HG03139 (cell line): ENCODE measurements at regions not wholly inside any gene's neighbourhood (a gene's known extent, or its start where the extent isn't known, plus 50 kb on each side); places are given as distances from the start of the nearest gene placed in this dataset.
A peak's percentile ranks its signal among the peaks of the same experiment; 100 is the strongest.

Experiments
- ATAC-seq: cut with Tn5 transposase; IDR thresholded peaks from one replicate; pipeline ENCODE4 v1.9.1; 2021; ENCODE audit not compliant: unreplicated experiment

DNA sequence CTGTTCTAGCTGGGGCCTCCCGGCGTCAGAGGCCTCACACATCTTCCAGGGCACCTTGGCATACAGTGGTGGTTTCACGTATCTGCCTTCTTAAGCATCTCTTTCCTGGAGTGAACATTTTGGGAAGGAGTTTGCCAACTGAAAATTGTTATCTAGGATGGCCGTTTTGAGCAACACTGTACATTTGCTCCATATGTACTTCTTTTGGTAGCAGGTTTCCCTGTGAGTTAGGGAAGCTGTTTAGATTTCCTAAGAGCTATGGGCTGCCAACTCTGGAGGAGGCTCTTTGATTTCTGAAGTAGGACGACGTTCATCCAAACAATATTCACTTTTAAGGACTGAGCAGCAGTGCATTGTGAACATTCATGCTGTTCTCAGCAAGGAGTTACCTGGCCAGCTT lies 665.9 kb downstream of the SQOR start:
- ATAC-seq: no peak

DNA sequence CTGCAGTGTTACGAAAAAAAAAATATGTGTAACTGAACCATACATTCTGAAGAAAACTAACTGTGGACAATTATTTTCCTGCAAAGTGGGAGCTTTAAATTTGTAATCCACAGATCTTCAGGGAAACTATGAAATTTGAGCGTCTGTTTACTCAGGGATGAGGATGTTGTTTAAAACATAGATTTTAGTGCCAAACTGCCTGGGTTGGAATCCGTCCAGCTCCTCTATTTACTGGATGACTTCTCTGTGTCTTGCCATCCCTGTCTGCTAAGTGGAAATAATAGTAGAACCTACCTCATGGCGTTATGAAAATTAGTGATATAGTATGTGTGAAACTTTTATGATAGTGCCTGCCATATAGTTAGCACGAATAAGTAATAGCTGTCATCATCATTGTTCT lies 666.5 kb downstream of the SQOR start:
- ATAC-seq: no peak

DNA sequence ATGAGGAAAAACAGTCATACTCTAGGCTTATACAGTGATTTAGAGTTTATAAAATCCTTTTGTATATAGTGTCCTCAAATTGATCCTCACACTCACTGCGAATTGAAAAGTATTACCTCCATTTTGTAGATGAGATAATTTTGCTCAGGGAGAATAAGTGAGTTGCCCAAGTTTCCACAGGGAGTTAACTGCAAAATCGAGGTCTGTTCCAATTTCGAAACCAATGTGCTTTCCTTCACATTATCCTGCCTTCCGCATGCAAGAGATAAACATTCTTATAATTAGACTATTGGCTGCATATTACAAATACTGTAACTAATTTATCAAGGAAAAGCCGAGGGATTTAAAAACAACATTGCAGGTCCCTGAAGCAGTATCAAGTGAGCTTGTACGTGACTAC lies 667.0 kb downstream of the SQOR start:
- no peak for ATAC-seq

DNA sequence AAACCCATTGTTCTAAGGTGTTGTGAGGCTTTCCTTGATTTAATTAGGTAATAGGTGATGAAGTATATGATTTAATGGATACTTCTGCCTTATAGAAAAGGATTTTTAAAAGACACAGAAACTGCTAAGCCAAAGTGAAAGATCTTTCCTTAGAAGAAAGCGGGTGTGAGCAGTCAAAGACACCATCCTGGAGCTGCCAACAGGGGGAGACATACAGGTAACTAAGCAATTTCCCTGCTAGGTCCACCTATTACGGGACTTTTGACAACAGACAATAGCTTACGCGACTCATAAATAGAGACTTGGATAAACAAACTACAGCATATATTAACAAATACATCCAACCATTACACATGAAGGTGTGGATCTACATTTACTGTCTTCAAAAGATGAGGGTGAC lies 669.5 kb downstream of the SQOR start:
- ATAC-seq: no peak

DNA sequence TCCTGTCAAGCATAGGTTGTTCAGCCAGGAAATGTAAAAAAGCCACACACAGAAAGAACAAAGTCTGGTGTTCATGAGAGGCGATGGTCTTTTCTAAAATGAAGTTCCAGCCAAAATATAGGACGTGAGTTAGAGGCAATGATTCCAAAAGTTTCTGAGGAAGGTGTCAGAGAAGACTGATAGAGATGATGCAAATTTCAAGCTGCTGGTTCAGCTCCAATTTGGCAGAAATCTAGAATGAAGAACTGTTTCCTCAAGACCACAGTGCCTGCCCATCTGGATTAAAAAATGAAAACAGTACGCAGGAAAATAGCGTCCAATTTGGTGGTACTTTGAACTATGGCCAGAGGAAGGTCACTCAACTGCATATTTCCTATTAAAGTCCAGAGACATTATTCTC lies 672.9 kb downstream of the SQOR start:
- no peak for ATAC-seq

DNA sequence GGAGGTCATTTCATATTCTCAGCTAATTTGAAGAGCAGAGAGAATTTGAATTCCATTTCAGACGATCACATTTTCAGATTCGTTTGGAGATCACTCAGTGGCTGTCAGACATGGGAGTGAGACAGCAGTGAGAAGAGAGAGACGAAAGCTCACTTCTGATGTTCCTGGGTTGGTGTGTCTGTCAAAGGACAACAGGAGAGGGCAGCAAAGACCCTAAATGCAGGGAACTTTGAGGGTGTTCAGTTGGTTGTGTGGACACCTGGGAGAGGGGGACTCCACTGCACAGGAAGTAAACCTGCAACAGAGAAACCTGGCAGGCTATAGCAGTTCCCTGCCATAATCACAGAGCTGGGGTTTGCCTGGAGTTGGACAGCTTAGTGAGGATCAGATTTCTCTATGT lies 675.1 kb downstream of the SQOR start:
- no peak for ATAC-seq

DNA sequence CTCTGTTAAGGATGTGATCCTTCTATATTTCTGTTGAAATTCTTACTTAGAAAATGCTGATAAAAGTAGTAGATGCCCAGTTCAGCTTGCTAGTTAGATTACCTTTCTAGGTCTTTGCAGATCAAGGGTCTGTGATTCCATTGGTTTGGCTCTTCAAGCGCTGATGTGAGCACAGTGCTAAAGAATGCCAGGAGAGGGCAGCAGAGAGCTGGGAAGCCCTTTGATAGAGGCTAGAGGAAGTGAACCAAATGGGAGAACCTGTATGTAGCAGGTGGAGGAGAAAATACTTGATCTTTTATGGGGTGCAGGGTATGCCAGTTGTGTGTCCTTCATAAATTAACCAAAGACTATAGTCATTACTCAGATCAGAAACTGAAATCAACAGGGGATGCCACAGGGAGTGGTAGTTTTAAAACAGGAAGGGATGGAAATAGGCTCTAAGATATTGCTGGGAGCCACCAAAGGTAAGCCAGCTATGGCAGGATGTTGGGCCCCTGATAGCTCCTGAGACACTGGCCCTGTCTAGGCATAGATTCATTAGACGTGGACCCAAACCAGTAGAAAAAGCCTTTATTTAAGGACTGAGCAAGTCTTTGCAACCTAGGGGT lies 677.4 kb downstream of the SQOR start:
- ATAC-seq: peak; percentile 87

DNA sequence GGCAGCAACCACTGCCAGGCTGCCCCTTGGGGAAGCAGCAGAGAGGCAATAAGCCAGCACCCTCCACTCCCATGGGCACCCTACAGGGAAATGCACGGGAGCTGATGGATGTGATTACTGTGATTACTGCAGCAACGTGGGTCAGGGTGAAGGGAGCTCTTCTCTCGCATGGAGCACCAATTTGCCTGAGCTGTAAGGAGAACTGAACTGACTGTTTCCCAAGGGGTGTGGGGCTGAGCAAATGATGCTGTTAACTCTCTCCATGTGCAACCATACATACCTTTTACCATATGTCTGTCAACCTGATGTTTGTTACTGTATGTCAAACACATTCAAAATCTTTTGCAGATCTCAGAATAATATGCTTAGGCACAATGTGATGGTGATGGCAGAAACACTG lies 680.6 kb downstream of the SQOR start:
- ATAC-seq: no peak

DNA sequence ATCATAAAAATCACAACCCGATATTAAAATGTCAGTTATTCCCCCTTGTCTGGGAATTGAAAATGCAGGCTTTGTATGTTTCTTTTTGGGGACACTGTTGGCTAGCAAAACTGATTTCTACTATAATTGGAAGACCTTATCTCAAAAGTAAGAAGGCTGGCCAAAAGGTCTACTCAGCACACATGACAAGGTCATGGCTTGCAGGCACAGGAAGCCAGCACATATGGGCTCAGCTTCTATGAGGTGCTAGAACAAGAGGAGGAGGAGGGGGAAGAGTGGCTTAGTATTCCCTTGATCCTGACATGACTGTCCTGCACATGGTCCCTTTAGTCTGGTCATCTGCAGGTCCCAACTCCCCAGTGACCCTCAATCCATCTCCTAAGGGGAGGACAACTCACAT lies 681.2 kb downstream of the SQOR start:
- no peak for ATAC-seq

DNA sequence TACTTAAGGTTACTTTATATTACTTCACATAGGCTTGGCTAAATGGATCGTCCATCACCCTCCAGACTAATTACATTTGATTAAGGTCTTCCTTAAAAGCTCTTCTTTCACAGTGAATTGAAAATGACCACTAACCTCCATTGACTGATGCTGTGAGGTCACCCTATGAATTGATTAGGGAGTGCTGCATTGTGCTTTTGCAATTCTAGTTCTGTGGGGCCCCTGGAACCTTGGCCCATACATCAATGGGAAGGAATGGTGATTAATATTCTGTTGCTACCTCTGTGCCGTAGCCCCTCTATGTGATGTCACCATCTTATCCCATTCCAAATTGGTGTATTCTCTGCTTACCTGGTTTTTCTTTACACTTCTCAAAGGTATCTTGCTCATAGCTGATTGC lies 682.2 kb downstream of the SQOR start:
- no peak for ATAC-seq

DNA sequence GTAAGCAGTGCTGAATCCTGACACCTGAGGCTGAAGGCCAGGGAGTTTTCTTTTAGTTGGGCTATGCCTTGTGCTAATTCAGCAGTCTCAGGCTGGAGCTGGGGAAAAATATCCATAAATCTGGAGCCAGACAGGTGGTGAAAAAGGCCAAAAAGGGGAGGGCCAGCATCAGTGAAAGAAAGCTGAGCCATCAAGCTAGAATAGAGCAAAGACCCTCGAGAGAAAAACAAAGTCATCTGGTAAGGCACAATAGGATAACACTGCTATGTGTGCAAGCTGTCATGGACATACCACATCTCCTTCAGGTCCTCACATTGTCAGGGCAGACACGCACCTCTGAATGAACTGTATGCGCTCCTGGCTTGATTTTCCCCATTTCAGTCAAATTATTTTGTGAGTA lies 687.9 kb downstream of the SQOR start:
- ATAC-seq: no peak

DNA sequence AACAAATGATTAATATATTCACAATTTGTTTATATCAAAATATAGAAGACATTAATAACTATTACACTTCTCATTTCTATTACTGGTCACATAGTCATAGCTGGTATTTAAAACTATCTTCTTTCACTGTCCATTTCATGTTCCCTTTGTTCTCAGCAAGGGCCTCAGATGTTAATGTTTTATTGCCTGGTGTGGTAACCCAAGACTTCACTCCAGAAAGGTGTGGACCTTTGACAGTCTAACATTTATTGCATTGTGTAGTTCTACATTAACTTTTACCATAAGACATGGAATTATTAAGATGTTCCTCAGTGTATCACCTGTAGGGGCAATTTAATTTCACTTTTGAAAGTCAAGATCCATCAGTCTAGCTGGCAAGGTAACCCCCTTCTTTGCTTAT lies 691.3 kb downstream of the SQOR start:
- no peak for ATAC-seq

DNA sequence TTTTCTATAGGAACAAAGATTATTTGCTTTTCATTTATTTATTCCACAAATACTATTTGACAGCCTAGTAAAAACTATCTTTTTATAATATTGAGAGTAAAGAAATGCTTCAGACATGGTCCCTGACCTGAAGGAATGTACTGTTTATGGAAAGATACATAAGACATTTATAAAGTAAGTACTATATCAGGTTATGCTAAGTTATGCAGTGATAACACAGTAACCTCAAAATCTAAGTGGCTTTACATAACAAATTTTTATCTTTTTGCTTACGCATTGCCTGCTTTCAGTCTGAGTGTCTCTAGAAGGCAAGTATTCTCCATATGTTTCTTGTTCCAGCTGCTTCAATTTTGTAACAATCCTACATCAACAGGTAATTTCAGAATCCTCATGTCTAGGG lies 694.0 kb downstream of the SQOR start:
- ATAC-seq: no peak

DNA sequence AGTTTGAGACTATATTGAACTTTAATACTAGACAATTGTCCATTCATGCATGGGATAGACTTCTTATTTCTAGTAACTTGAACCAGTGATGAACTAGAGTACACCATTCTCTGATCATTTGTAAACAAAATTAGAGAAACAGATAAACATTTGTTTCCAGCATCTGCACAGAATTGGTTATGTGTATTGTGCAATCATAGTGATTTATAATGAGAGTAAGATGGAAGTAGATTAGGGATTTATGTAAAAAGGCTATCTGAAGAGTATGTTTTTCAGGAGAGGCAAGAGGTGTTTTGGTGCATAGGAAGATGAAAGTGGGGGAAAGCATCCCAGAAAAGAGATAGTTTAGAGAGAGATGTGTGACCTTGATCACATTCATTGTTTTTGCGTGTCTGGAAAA lies 695.0 kb downstream of the SQOR start:
- no peak for ATAC-seq

DNA sequence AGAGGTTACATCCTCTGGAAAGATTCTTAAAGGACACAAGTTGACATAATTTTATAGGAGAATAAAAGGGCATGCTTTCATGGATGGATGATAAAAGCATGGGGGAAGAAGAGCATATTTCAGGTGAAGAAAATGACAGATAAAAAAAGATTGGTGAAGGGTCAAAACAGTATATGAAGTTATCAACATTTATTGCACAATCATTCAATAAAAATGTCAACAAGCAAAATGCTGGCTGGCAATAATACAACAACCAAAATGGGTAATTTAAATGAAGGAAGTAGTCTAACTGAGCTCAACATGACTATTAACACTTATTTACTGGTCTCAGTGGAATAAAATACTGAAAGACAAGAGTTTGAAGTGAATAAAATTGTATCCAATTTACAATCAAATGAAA lies 696.7 kb downstream of the SQOR start:
- ATAC-seq: no peak

DNA sequence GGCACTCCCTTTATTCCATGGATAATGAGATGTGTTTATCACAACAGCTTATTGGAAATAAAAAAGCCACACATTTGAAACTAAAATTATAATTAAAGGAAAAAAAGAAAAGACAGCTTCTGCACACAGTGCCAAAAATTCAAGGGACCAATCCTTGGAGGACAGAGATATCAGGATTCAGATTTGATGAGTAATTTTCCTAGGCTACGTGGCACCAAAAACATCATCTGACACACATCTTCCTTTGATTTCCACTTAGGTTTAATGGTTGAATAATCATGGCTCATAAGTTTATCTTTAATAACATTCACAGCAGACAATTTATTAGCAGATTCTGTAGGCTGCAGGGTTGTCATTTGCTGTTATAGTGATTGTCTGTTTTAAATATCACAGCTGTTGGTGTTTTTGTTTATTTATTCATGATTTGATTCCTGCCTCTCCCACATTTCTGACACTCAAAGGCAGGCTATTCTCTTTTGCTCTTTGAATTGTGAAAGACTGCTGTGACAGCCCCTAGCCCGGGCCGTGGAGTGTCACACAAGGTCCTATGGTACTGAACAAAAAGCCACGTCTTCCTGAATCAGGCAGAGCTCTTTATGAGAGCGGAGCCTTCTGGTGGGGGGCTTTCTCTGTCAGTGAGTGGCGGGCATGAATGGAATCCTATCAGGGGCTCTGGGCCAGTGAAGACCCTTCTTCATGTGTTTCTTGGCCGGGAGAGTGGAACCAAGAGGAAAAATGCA lies 708.5 kb downstream of the SQOR start:
- ATAC-seq: no peak

DNA sequence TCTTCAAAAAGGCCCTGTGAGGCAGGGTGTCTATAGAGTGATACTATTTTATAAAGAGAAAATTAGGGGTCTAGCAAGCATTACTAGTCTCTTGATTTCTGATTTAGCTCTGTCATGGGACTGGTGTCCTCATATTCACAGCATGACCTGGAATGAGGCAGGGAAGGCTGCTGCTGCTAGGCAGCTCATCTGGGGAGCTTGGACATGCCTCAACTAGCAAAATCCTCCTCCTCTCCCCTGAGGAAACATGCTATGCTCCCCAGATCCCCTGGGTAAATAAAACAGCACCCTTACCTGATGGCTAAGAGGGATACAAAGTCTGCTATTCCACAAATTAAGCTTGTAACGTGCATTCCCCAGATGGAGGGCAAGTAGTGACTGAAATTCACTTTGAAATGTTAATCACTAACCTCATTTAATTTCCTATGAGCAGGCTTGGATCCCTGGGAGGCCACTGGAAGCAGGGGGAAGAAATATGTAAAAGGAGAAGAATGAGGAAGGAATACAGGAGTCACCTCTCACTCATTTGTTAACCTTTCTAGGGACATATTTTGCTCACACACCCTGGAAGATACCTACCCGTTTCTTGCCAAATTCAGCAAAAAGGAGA lies 709.4 kb downstream of the SQOR start:
- ATAC-seq: no peak

DNA sequence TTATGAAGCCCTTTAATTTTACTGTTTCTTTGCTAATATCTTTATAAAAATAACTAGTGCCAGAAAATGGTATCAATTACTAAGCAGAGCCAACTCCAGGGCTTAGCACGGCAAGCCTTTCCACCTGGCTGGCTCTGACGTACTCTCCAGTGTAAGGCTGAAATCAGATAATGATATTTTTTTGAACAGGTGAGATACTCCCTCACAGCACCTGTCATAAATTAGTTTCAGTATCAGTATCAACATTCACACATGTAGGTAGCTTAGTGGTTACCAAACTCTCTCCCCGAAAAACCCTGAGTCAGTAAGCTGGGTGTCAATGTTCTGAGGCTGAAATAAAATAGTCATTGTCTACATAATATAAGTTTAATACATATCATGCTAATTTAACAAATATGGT lies 710.1 kb downstream of the SQOR start:
- no peak for ATAC-seq

DNA sequence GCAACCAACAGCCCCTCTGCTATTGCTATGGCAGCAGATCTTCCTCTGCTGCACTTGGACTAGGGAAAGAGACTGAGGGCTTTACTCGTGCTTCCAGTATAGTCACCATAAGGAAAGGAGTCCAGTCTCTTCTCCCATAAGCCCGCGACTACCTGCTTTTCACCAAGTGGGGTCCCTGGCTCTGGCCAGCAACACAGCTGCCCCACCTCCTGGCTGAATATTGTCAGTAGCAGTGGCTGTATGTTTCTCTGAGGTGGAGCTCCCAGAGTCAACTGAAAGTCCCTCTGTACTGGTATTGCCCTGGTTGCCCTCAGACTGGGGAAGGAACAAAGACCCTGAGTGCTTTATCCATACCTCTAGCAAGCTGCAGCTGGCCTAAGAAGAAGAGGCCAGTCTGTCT lies 719.6 kb downstream of the SQOR start:
- ATAC-seq: no peak

DNA sequence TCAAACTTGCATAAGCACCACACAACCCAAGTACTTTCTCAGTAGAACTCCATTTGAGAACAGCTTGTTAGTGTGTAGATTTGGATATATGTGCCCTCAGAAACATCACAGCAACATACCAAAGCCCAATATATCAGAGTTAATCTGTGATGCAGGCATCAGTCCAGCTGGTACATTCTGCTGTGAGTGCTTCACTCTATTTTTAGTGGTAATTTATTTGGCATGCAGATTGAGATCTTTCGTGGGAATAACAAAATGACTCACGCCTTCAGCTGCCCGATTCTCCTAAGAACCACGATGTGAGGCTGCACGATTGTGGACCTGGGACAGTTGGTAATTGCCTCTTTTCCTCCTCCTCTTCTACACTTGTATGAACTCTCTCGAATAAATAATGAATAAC lies 730.7 kb downstream of the SQOR start:
- ATAC-seq: no peak

DNA sequence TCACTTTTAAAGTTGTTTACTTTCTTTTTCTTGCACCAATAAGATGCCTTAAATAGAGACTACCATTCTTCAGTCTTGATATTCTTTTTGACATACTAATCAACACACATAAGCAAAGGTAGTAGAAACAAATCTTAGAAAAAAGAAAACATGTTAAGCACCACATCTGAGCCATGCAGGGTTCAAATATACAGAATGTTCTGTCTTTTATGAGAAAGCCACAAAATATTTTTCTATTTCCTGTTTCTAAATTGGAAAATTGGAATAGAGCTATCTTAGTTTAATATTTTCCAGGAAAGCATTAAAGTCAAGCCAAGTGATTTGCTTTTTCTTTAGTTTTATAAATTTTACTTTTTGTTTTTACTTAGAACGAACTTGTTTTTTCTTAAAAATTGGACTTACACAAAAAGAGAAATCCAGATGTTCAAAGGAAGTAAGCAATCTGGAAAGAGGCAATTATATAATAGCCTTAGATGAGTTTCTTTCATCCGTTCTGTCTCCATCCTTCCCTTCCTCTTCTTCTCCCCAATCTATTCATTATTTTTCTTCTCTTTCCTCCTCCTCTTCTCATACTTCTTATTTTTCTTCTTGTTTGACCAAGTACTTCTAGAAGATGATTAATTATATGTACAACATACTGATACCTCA lies 731.7 kb downstream of the SQOR start:
- ATAC-seq: no peak

DNA sequence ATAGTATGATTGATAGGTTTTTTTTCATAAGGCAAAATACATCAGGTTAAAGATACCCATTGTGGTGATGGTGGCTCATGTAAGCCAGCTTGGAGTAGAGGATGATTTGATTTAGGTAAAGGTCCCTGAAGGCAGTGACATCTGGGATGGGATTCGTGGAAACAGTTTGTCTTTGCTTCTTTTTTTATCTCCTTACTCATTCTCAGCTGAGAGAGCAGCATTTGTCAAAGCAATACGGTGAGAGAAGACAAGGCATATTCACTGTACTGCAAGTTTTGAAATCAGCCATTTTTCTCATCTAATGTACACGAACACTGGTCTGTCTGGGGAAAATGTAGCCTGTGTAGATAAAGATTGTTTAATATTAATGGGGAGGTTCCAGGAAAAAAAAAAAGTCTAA lies 749.1 kb downstream of the SQOR start:
- no peak for ATAC-seq
